AG04450 (cell line): ENCODE measurements at regions not wholly inside any gene's neighbourhood (a gene's known extent, or its start where the extent isn't known, plus 50 kb on each side); places are given as distances from the start of the nearest gene placed in this dataset.
A peak's percentile ranks its signal among the peaks of the same experiment; 100 is the strongest.

Source experiments
- CTCF ChIA-PET: fragments of 300-600, 350-600 bp; formaldehyde crosslinking; extraction: SDS; loops from one replicate; lab custom pipeline; 2022; ENCODE audit warnings: antibody characterized with exemption, inconsistent platforms; lab: Charles Lee
- POLR2A ChIA-PET: fragments of 350-600 bp; formaldehyde crosslinking; extraction: SDS; loops from one replicate; lab custom pipeline; 2021; ENCODE audit warnings: antibody characterized with exemption, inconsistent platforms; lab: Yijun Ruan, JAX
- DNase-seq: peaks from one replicate; pipeline ENCODE4 v3.0.0-alpha.2; 2011; ENCODE audit warnings: low read depth, low spot score
- H3K27ac ChIP-seq: one replicate; pipeline ENCODE4 v1.5.1; 2012; ENCODE audit warnings: low read depth, low read length, control low read depth
- H3K27me3 ChIP-seq: one replicate; pipeline ENCODE4 v1.6.0; 2012; ENCODE audit warnings: low read length; ENCODE audit not compliant: control insufficient read depth, insufficient read depth
- H3K4me3 ChIP-seq: 2 replicates; pipeline ENCODE4 v1.5.1; 2011; ENCODE audit warnings: mild to moderate bottlenecking, low read depth, low read length, control low read depth
- H3K9me3 ChIP-seq: 2 replicates; pipeline ENCODE4 v1.5.1; 2012; ENCODE audit warnings: low read length; ENCODE audit not compliant: control insufficient read depth, insufficient read depth
- CTCF ChIP-seq: IDR thresholded peaks from 2 replicates; pipeline ENCODE4 v1.5.1; 2011; ENCODE audit warnings: low read depth, low read length, control low read depth, inconsistent platforms

DNA sequence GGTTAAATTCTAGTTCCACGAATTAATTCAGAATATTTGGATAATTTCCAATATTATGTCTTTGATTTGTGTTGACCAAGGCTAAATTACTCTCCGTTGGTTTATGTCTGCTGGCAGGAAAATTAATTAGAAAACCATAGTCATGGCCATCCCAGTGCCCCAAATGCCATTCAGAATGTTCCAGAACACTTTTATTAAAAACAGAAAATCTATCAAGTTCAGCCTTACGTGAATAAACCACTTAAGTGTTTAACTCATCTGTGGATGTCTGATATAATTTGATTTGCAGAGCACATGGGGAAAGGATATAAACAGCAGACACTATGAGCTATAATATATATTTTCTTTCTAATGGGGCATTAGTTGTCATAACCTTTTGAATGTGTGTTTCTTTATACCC, 480.7 kb downstream of the MRPL39 start:
- no peak overlapping the region for H3K27ac ChIP-seq
- POLR2A ChIA-PET, result no interaction called here
- CTCF ChIA-PET, result no interaction called here

GRCh38 chr21:25118648-25119047, 488.6 kb downstream of the MRPL39 start:
- Histone ChIP-seq H3K9me3 (no peaks in the 10 kb centered on the region), H3K27ac (no peak overlapping the region), H3K27me3 (no peaks in the 10 kb centered on the region), H3K4me3 (no peak overlapping the region)
- POLR2A ChIA-PET, result interaction anchor here (0.6 kb wide), 1 partner anchor 19 kb away, joined by 3 read pairs; no protein-coding TSS in a partner anchor
- no peak for TF ChIP-seq CTCF
- DNase-seq, result no peak
- CTCF ChIA-PET, result no interaction called here

More for the DNA sequence above, 480.7 kb downstream of the MRPL39 start:
- no peak overlapping the region for H3K4me3 ChIP-seq
- no peaks in the 10 kb centered on the region for H3K9me3 ChIP-seq
- no peaks in the 10 kb centered on the region for H3K27me3 ChIP-seq
- TF ChIP-seq CTCF, result no peak
- DNase-seq, result no peak

DNA sequence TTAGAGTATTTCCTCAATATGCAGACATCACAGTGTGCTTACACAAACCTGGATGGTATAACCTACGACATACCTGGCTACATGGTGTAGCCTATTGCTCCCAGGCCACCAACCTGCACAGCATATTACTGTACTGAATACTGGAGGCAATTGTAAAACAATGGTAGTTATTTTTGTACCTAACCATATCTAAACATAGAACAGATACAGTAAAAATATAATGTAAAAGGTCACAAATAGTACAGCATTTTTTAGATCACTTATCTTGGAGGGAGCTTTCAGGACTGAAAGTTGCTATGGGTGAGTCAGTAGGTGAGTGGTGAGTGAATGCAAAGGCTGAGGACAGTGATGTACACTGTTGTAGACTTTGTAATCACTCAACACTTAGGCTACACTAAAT, 492.3 kb downstream of the MRPL39 start:
- no peak overlapping the region for H3K4me3 ChIP-seq
- no peak for TF ChIP-seq CTCF
- no peak overlapping the region for H3K27ac ChIP-seq
- no peaks in the 10 kb centered on the region for H3K27me3 ChIP-seq
- ChIA-PET CTCF (no interaction called here), POLR2A (no interaction called here)
- DNase-seq, result no peak
- H3K9me3 ChIP-seq, result no peaks in the 10 kb centered on the region

DNA sequence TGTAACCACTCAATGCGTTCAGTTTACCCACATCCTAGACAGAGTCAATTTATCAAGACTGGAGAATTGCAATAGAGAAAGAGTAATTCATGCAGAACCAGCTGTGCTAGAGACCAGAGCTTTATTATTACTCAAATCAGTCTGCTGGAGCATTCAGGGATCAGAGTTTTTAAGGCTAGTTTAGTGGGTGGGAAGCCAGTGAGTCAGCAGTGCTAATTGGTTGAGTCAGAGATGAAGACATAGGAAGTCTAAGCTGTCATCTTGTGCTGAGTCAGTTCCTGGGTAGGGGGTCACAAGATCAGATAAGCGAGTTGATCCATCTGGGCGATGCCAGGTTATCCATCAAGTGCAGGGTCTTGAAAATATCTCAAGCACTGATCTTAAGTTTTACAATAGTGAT, 499.6 kb downstream of the MRPL39 start:
- H3K4me3 ChIP-seq, result no peak overlapping the region
- H3K27me3 ChIP-seq, result no peaks in the 10 kb centered on the region
- TF ChIP-seq CTCF, result no peak
- DNase-seq, result peak; percentile 72
- H3K27ac ChIP-seq, result no peak overlapping the region
- ChIA-PET POLR2A (no interaction called here), CTCF (no interaction called here)
- no peaks in the 10 kb centered on the region for H3K9me3 ChIP-seq

- H3K4me3 ChIP-seq, result no peak overlapping the region
- no peaks in the 10 kb centered on the region for H3K27me3 ChIP-seq
- no peaks in the 10 kb centered on the region for H3K9me3 ChIP-seq
- DNase-seq, result no peak
- CTCF ChIA-PET, result no interaction called here
- no peak overlapping the region for H3K27ac ChIP-seq
- TF ChIP-seq CTCF, result no peak
- POLR2A ChIA-PET, result no interaction called here
Observed at GRCh38 chr21:25103500-25104207, 503.6 kb downstream of the MRPL39 start.
